Right atrium auricular region (tissue), 2 donors: ENCODE measurements at regions not wholly inside any gene's neighbourhood (a gene's known extent, or its start where the extent isn't known, plus 50 kb on each side); places are given as distances from the start of the nearest gene placed in this dataset.

Experiments used
- DNase-seq: peaks from one replicate; pipeline ENCODE4 v3.0.0-alpha.2; 2019; ENCODE audit warnings: low spot score
- H3K27ac ChIP-seq, 2 donors: fragments of 200-600 bp; sonication (generic); 1 replicate in 1 of 2; 2 replicates in 1 of 2; pipeline ENCODE4 v1.5.1; 2016 to 2019
- H3K27me3 ChIP-seq, 2 donors: fragments of 200-600 bp; sonication (generic); one replicate each; pipeline versions ENCODE4 v1.5.1 to v1.6.0; 2017 to 2019
- H3K36me3 ChIP-seq: fragments of 200-600 bp; sonication (generic); one replicate; pipeline ENCODE4 v1.5.1; 2016
- H3K4me1 ChIP-seq, 2 donors: fragments of 200-600 bp; sonication (generic); one replicate each; pipeline versions ENCODE4 v1.5.1 to v1.6.0; 2017 to 2019
- H3K4me3 ChIP-seq, 2 donors: fragments of 200-600 bp; sonication (generic); 1 replicate in 1 of 2; 2 replicates in 1 of 2; pipeline ENCODE4 v1.5.1; 2017 to 2019; ENCODE audit warnings: mild to moderate bottlenecking in 1 of 2, moderate library complexity in 1 of 2
- H3K9me3 ChIP-seq, 2 donors: fragments of 200-600 bp; sonication (generic); one replicate each; pipeline ENCODE4 v1.5.1; 2019
- TF ChIP-seq, protein P1 (sequence below), 2 donors: fragments of 200-600 bp; sonication (generic); IDR thresholded peaks; one replicate each; pipeline ENCODE4 v1.5.1; 2019; ENCODE audit warnings: antibody characterized with exemption in 2 of 2

DNA sequence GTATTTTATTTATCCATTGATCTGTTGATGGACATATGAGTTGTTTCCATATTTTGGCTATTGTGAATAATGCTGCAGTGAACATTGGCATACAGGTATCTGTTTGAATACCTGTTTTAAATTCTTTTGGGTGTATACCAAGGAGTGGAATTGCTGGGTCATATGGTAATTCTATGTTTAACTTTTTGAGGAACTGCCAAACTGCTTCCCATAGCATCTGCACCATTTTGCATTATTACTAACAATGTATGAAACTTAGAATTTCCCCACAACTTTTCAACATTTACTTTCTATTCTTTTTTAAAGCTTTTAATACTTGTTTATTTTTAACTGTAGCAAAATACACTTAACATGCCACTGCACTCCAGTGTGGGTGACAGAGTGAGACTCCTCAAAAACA is 57.0 kb upstream of the MSN start:
- TF ChIP-seq, protein P1, sequence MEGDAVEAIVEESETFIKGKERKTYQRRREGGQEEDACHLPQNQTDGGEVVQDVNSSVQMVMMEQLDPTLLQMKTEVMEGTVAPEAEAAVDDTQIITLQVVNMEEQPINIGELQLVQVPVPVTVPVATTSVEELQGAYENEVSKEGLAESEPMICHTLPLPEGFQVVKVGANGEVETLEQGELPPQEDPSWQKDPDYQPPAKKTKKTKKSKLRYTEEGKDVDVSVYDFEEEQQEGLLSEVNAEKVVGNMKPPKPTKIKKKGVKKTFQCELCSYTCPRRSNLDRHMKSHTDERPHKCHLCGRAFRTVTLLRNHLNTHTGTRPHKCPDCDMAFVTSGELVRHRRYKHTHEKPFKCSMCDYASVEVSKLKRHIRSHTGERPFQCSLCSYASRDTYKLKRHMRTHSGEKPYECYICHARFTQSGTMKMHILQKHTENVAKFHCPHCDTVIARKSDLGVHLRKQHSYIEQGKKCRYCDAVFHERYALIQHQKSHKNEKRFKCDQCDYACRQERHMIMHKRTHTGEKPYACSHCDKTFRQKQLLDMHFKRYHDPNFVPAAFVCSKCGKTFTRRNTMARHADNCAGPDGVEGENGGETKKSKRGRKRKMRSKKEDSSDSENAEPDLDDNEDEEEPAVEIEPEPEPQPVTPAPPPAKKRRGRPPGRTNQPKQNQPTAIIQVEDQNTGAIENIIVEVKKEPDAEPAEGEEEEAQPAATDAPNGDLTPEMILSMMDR (IDR thresholded peaks at IDR 0.05) = no peak
- no peak for DNase-seq
- H3K36me3 ChIP-seq = no peaks in the 10 kb centered on the region

DNA sequence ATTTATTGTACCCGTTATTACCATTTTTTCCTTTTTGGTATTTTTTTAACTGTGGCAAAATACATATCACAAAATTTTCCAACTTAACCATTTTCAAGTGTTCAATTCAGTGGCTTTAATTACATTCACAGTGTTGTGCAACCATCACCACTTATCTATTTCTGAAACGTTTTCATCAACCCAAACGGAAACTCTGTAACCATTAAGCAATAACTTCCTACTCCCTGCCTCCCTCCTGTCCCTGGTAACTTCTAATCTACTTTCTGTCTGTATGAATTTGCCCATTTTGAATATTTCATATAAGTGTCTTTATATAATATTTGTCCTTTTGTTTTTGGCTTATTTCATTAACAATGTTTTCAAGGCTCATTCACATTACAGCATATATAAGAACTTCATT is 57.4 kb upstream of the MSN start:
- Histone ChIP-seq H3K27ac (peak overlapping the region; percentile 21 to 35), H3K27me3 (no peaks in the 10 kb centered on the region)

More for the DNA sequence above, 57.0 kb upstream of the MSN start:
- Histone ChIP-seq H3K27ac (no peak overlapping the region), H3K27me3 (no peaks in the 10 kb centered on the region), H3K4me1 (peaks cover 0 to 14% of the 10 kb centered on the region in 2 donors), H3K9me3 (no peaks in the 10 kb centered on the region), H3K4me3 (no peak overlapping the region)

GRCh38 chrX:65609237-65609636 is 58.2 kb upstream of the MSN start:
- Histone ChIP-seq H3K27me3 (no peaks in the 10 kb centered on the region), H3K27ac (peak overlapping the region; percentile 21 to 35), H3K36me3 (no peaks in the 10 kb centered on the region), H3K4me3 (no peak overlapping the region), H3K4me1 (peaks cover 0 to 14% of the 10 kb centered on the region in 2 donors), H3K9me3 (no peaks in the 10 kb centered on the region)
- DNase-seq = no peak
- TF ChIP-seq, protein P1 (IDR thresholded peaks at IDR 0.05) = no peak

More for the DNA sequence above, 57.4 kb upstream of the MSN start:
- no peak for DNase-seq
- no peak overlapping the region for H3K4me3 ChIP-seq
- H3K4me1 ChIP-seq = peaks cover 0 to 14% of the 10 kb centered on the region in 2 donors
- TF ChIP-seq, protein P1 (IDR thresholded peaks at IDR 0.05) = no peak
- H3K9me3 ChIP-seq = no peaks in the 10 kb centered on the region
- no peaks in the 10 kb centered on the region for H3K36me3 ChIP-seq

DNA sequence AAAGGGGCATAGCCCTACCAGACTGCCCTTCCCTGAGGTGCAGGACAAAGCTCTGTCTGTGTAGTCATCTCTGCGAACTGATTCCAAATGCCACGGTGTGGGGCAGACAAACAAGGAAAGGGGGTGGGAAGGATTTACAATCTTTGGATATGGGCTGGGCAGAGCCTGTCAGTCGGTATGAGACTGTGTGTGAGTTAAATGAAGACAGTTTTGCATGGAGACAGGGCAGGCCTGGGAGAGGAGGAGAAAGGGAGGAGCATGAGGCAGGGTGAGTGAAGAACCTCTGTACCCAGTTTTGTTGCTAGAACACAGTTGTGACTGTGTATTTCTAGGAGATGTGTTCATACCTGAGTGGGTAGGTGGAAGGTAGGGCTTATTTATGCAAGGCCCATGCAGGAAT is 59.4 kb upstream of the MSN start:
- no peaks in the 10 kb centered on the region for H3K36me3 ChIP-seq
- H3K4me1 ChIP-seq = peaks cover 0 to 14% of the 10 kb centered on the region in 2 donors
- H3K27me3 ChIP-seq = no peaks in the 10 kb centered on the region
- no peak overlapping the region for H3K27ac ChIP-seq
- no peak overlapping the region for H3K4me3 ChIP-seq
- TF ChIP-seq, protein P1 (IDR thresholded peaks at IDR 0.05) = no peak
- no peaks in the 10 kb centered on the region for H3K9me3 ChIP-seq
- no peak for DNase-seq

GRCh38 chrX:65607070-65607742 is 60.2 kb upstream of the MSN start:
- Histone ChIP-seq H3K4me1 (peaks cover 0 to 22% of the 10 kb centered on the region in 2 donors), H3K36me3 (no peaks in the 10 kb centered on the region), H3K27me3 (no peaks in the 10 kb centered on the region), H3K9me3 (no peaks in the 10 kb centered on the region), H3K4me3 (no peak overlapping the region), H3K27ac (no peak overlapping the region)
- no peak for DNase-seq
- TF ChIP-seq, protein P1 (IDR thresholded peaks at IDR 0.05) = no peak

DNA sequence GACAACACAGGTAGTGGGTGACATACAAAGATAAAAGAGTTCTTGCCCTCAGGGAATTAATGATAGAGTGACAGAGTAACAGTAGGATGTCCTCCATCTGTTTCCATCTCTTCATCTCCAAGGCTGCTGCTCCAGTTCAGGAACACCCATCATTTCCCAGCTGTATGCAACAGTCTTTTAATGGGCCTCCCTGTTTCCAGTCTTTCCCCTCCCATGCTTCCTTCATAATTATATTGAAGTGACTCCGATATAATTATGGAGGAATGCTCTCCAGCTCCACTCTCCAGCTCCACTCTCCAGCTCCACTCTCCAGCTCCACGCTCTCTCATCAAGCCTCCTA is 65.3 kb upstream of the MSN start:
- no peaks in the 10 kb centered on the region for H3K9me3 ChIP-seq
- TF ChIP-seq, protein P1 (IDR thresholded peaks at IDR 0.05) = no peak
- no peak for DNase-seq
- no peak overlapping the region for H3K4me3 ChIP-seq
- peaks cover 0 to 30% of the 10 kb centered on the region in 2 donors for H3K4me1 ChIP-seq
- H3K36me3 ChIP-seq = no peaks in the 10 kb centered on the region
- H3K27ac ChIP-seq = peak overlapping the region; percentile 80 to 85
- no peaks in the 10 kb centered on the region for H3K27me3 ChIP-seq
